ENCODE measurements at regions not wholly inside any gene's neighbourhood (a gene's known extent, or its start where the extent isn't known, plus 50 kb on each side); places are given as distances from the start of the nearest gene placed in this dataset.
"Not testable (repeated sequence)": the region's sequence is repeated elsewhere in the genome, so short reads cannot be mapped to it uniquely, and the experiment has no call there.

- WGBS, 10 experiments = 17 to 88% (median 71%) methylated on average over 1 to 3 of the region's 3 CpGs; no CpG with 5 or more reads in 3 of the 10 experiments
- Histone ChIP-seq H3K4me1 (replicated peaks in 1 of 2) (no peaks in the 10 kb centered on the region), H3K27ac (no peak overlapping the region), H3K4me3 (no peak overlapping the region)
- in situ Hi-C loops (cut with MboI; ENCODE audit: low pct_unique_long_range_greater_than_20kb in 2 of 9, low sequenced_read_pairs in 9 of 9, unreplicated experiment in 9 of 9) = no loop called here
- peak in 1 of 8 experiments; percentile 38 for ATAC-seq (replicated peaks in 6 of 8)
Measured at GRCh38 chr15:38789566-38789965, 225.0 kb upstream of the RASGRP1 start.

DNA sequence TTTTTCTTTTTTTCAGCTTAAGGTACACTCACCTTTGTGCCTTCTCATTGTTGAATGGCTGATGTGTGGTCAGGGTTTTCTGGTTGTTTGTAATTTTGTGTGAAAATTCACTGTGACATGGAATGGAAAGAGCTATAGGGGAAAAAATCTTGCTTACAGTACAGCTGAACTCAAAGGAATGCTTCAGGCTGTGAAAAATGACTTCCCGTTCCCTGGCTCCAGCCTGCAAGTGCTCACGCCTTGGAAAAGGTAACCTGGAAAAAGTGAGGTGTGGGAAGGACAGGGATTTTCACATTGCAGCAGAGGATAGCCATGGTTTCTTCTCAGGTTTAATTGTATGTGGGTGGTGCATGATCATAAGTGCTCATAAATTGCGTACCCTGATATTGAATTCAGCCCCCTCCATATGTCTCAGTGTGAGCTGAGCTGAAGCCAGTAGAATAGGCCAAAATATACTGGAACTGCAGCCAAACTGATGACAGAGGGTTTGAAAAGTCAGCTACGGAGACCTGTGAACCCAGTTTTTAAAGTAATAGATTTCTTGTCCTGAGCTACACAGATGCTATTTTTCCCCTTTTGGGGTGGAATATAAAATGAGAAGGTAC, 228.7 kb upstream of the RASGRP1 start:
- H3K4me3 ChIP-seq = no peak overlapping the region
- H3K4me1 ChIP-seq (replicated peaks in 1 of 2) = no peaks in the 10 kb centered on the region
- H3K27ac ChIP-seq = no peak overlapping the region
- WGBS, 10 experiments = 0 to 100% (median 60%) methylated on average over 1 to 4 of the region's 4 CpGs; no CpG with 5 or more reads in 2 of the 10 experiments
- in situ Hi-C loops (cut with MboI; ENCODE audit: low pct_unique_long_range_greater_than_20kb in 2 of 9, low sequenced_read_pairs in 9 of 9, unreplicated experiment in 9 of 9) = loop anchor here in 1 of 9 experiments (10.0 kb wide), 1 partner anchor 59 kb away; no protein-coding TSS in a partner anchor
- no peak for ATAC-seq (replicated peaks in 6 of 8)

DNA sequence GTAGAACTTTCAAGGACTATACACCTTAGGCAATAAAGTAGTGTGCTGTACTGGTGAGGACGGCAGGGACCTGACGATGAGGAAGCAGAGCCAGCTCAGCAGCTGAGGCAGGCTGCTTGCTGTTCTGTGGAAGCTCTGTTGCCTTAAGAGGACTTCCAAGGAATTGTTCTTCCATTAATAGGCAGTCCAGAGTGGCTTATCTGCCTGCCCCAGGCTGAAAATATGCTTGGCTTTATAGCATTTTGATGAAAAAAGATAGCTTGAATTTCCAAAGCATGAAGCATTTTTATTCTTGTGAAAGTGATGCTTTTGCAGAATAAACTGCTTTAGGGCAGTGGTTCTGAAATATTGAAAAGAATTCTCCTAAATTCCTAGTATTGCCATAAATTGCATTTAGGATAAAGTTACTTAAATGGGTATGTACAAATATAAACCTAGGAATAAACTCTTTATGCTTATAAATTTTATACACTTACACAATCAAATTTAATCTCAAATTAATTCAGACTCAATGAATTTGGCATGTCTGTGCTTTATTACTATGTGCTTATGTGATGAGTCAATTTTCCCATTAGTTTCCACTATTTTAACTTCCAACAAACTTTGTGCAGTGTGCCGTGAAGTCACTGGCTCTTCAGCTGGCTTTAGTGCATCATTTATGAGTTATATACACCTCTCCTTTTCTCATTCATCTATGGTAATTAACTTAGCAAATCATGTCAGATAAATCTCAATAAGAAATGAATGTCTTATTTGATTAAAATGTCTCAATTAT, 231.0 kb upstream of the RASGRP1 start:
- Histone ChIP-seq H3K4me3 (no peak overlapping the region), H3K4me1 (replicated peaks in 1 of 2) (no peaks in the 10 kb centered on the region), H3K27ac (no peak overlapping the region)
- in situ Hi-C loops (cut with MboI; ENCODE audit: low pct_unique_long_range_greater_than_20kb in 2 of 9, low sequenced_read_pairs in 9 of 9, unreplicated experiment in 9 of 9) = loop anchor here in 1 of 9 experiments (10.0 kb wide), 1 partner anchor 61 kb away; no protein-coding TSS in a partner anchor
- 0 to 100% (median 86%) methylated on average over 1 to 3 of the region's 3 CpGs; no CpG with 5 or more reads in 1 of the 10 experiments for WGBS, 10 experiments
- no peak for ATAC-seq (replicated peaks in 6 of 8)

DNA sequence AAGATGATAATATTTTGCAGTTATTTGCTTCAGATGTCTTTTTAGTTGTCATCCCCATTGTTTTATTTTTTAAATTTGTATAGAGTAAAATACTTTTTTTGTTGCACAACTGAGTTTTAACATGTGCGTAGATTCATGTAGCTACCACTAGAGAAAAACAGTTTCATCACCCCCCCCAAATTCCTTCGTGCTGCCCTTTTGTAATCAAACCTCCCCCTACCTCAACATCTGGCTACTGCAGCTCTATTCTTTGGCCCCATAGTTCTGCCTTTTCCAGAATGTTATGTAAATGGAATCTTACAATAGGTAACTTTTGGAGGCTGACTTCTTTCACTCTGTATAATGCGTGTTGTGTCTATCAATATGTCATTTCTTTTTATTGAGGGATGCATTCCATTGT, 232.0 kb upstream of the RASGRP1 start:
- no peaks in the 10 kb centered on the region for H3K4me1 ChIP-seq (replicated peaks in 1 of 2)
- H3K4me3 ChIP-seq = no peak overlapping the region
- no peak overlapping the region for H3K27ac ChIP-seq
- in situ Hi-C loops (cut with MboI; ENCODE audit: low pct_unique_long_range_greater_than_20kb in 2 of 9, low sequenced_read_pairs in 9 of 9, unreplicated experiment in 9 of 9) = loop anchor here in 1 of 9 experiments (10.0 kb wide), 1 partner anchor 62 kb away; no protein-coding TSS in a partner anchor
- WGBS, 10 experiments = 64 to 95% (median 75%) methylated on average over 1 to 3 of the region's 3 CpGs; no CpG with 5 or more reads in 2 of the 10 experiments
- ATAC-seq (replicated peaks in 6 of 8) = no peak

GRCh38 chr15:38797506-38797905, 232.9 kb upstream of the RASGRP1 start:
- in situ Hi-C loops (cut with MboI; ENCODE audit: low pct_unique_long_range_greater_than_20kb in 2 of 9, low sequenced_read_pairs in 9 of 9, unreplicated experiment in 9 of 9) = loop anchor here in 1 of 9 experiments (10.0 kb wide), 1 partner anchor 63 kb away; no protein-coding TSS in a partner anchor
- not testable (repeated sequence) for H3K27ac ChIP-seq; H3K4me1 ChIP-seq (replicated peaks in 1 of 2); H3K4me3 ChIP-seq; ATAC-seq (replicated peaks in 6 of 8)
- 100% methylated on average over 1 of the region's 4 CpGs; no CpG with 5 or more reads in 9 of the 10 experiments for WGBS, 10 experiments

DNA sequence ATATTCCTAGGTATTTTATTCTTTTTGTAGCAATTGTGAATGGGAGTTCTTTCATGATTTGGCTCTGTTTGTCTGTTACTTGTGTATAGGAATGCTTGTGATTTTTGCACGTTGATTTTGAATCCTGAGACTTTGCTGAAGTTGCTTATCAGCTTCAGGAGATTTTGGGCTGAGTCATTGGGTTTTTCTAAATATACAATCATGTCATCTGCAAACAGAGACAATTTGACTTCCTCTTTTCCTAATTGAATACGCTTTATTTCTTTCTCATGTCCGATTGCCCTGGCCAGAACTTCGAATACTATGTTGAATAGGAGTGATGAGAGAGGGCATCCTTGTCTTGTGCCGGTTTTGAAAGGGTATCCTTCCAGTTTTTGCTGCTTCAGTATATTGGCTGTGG, 234.6 kb upstream of the RASGRP1 start:
- H3K4me3 ChIP-seq; ATAC-seq (replicated peaks in 6 of 8); H3K4me1 ChIP-seq (replicated peaks in 1 of 2); H3K27ac ChIP-seq: not testable (repeated sequence)
- 20 to 100% (median 81%) methylated on average over 1 to 5 of the region's 5 CpGs for WGBS, 10 experiments
- in situ Hi-C loops (cut with MboI; ENCODE audit: low pct_unique_long_range_greater_than_20kb in 2 of 9, low sequenced_read_pairs in 9 of 9, unreplicated experiment in 9 of 9) = loop anchor here in 1 of 9 experiments (10.0 kb wide), 1 partner anchor 64 kb away; no protein-coding TSS in a partner anchor

DNA sequence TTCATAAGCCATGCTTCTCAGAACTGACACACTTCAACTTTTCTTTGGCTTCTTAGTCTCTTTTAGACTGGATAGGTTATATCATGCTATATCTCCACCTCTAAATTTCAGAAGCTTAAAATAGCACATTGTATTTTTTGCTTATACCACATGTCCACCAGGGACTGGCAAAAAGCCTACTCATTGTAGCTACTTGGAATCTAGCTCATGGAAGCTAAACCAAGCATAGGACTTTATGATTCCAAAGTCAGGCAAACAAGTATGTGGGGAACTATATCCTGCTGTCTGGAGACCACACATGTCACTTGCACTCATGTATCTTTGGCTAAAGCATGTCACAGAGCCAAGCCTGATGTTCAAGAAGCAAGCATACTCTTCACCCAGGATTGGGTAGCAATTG, 245.0 kb upstream of the RASGRP1 start:
- in situ Hi-C loops (cut with MboI; ENCODE audit: low pct_unique_long_range_greater_than_20kb in 2 of 9, low sequenced_read_pairs in 9 of 9, unreplicated experiment in 9 of 9) = loop anchor here in 4 of 9 experiments (10.0 to 25.0 kb wide), 5 partner anchors 95 to 953 kb away; partner anchors contain the start of gene THBS1 (in 2 of the 4)
- ATAC-seq (replicated peaks in 6 of 8) = no peak
- H3K27ac ChIP-seq = no peak overlapping the region
- no peak overlapping the region for H3K4me3 ChIP-seq
- no peaks in the 10 kb centered on the region for H3K4me1 ChIP-seq (replicated peaks in 1 of 2)

DNA sequence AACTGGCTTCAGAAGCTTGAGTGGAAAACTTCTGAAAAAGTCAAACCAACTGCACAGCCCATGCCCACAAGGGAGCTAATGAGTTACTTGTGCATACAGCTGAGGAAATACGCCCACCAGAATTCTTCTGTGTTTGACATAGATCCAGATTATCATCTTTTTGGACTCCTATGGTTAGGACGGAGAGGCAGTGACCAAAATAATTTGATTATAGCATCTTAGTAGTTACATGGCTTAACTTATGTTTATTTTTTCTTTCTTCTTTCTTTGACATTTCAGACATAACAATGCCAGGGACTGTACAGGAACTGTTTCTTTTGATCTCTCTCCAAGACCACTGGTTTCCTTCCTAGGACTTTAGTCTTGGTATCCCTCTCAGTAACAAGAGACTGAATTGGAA, 246.1 kb upstream of the RASGRP1 start:
- 13 to 84% (median 44%) methylated on average over 1 to 2 of the region's 2 CpGs; no CpG with 5 or more reads in 1 of the 10 experiments for WGBS, 10 experiments
- no peaks in the 10 kb centered on the region for H3K4me1 ChIP-seq (replicated peaks in 1 of 2)
- H3K4me3 ChIP-seq = no peak overlapping the region
- H3K27ac ChIP-seq = no peak overlapping the region
- in situ Hi-C loops (cut with MboI; ENCODE audit: low pct_unique_long_range_greater_than_20kb in 2 of 9, low sequenced_read_pairs in 9 of 9, unreplicated experiment in 9 of 9) = loop anchor here in 4 of 9 experiments (10.0 to 25.0 kb wide), 4 partner anchors 177 to 952 kb away; partner anchors contain the start of gene THBS1 (in 2 of the 4)
- no peak for ATAC-seq (replicated peaks in 6 of 8)

GRCh38 chr15:38814254-38814653, 249.6 kb upstream of the RASGRP1 start:
- in situ Hi-C loops (cut with MboI; ENCODE audit: low pct_unique_long_range_greater_than_20kb in 2 of 9, low sequenced_read_pairs in 9 of 9, unreplicated experiment in 9 of 9) = loop anchor here in 4 of 9 experiments (10.0 to 25.0 kb wide), 4 partner anchors 173 to 948 kb away; partner anchors contain the start of gene THBS1 (in 2 of the 4)
- H3K4me3 ChIP-seq; H3K4me1 ChIP-seq (replicated peaks in 1 of 2); ATAC-seq (replicated peaks in 6 of 8); H3K27ac ChIP-seq: not testable (repeated sequence)
- 80 to 100% (median 90%) methylated on average over 1 of the region's 1 CpG; no CpG with 5 or more reads in 6 of the 10 experiments for WGBS, 10 experiments

DNA sequence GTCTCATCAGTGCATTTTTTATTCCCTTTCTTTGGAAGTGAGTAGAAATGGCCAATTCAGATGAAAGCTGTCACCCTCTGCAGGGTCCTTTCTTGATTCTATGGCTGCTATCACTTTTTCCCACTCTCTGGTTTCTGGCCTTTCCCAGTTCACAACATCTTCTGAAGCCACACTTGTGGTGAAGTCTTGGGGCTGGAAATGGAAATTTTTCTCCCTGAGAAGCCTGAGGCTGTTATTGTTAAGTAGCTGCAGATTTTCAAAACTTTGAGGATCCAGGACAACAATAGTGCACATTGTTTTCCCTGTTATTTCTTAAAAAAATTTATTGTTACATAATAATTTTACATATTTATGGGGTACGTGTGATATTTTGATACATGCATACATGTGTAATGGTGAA, 250.3 kb upstream of the RASGRP1 start:
- Histone ChIP-seq H3K4me1 (replicated peaks in 1 of 2) (no peaks in the 10 kb centered on the region), H3K27ac (no peak overlapping the region), H3K4me3 (no peak overlapping the region)
- in situ Hi-C loops (cut with MboI; ENCODE audit: low pct_unique_long_range_greater_than_20kb in 2 of 9, low sequenced_read_pairs in 9 of 9, unreplicated experiment in 9 of 9) = loop anchor here in 4 of 9 experiments (10.0 to 25.0 kb wide), 4 partner anchors 172 to 947 kb away; partner anchors contain the start of gene THBS1 (in 2 of the 4)
- ATAC-seq (replicated peaks in 6 of 8) = no peak
- WGBS, 10 experiments = 71 to 100% (median 83%) methylated on average over 1 of the region's 1 CpG; no CpG with 5 or more reads in 2 of the 10 experiments

DNA sequence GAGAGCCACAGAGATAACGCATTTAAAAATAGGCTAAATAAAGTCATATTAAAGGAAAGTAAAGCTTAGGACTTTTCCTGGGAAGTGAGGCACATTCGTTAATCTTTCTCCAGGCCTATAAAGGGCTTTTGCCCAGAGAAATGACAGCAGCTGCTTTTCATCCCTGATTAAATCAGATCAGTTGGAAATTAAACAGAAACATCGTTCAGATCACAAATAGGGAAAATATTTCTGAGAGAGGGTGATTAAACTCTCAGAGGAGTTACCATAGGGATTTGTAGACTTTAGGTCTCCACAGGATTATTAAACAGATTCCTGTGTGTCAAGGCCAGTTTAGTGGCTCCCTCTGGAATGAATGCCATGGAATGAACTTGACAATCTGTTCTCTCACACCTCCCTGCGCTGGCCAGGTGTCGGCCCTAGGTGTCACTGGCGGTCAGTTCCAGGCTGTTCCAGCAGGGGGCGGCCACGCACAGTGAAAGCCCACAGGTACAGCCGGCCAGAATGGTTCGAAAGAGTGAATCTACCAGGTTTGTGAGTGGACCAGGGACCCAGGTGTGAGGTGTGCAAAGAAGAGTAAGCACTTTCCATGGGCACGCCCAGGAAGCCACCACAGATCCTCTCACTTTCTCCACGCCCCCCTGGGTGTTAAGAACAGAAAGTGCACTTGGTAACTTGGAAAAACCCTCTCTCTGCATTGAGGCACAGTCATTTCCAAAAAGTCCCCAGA, 253.0 kb upstream of the RASGRP1 start:
- Histone ChIP-seq H3K4me3 (no peak overlapping the region), H3K4me1 (replicated peaks in 1 of 2) (no peaks in the 10 kb centered on the region), H3K27ac (no peak overlapping the region)
- in situ Hi-C loops (cut with MboI; ENCODE audit: low pct_unique_long_range_greater_than_20kb in 2 of 9, low sequenced_read_pairs in 9 of 9, unreplicated experiment in 9 of 9) = loop anchor here in 4 of 9 experiments (10.0 to 25.0 kb wide), 4 partner anchors 170 to 945 kb away; partner anchors contain the start of gene THBS1 (in 2 of the 4)
- ATAC-seq (replicated peaks in 6 of 8) = peak; percentile 88 to 100 (median 94)
- WGBS, 10 experiments = 11 to 62% (median 30%) methylated on average over 2 to 10 of the region's 12 CpGs; no CpG with 5 or more reads in 1 of the 10 experiments

DNA sequence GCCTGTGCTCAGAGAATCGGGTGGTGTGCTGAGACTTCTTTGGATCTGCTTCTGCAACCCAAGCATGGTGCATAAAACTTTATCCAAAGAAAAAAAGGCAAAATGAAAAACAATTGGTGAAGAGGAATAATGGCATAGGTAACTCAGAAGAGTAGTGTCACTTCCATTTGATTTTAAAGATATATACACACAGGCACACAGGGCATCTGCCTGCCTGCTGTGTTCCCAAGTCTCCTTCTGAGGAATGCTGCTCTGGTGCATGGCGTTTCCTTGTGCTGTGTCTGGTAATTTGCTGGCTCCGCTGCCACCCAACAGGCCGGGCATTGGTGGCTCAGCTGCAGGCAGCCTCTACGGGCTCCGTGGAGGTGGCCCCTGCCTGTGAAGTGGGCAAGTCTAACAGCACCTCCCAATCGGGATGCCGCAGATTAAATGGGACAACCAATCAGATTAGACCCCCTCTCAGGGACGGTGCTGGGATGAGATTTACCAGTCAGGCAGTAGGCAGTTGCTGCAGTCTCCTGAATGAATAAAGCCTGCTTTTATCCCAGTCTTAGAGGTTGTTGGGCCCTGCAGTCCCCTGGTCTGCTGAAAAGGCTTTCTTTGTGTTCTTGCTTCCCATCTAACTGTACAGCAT, 253.7 kb upstream of the RASGRP1 start:
- H3K27ac ChIP-seq = no peak overlapping the region
- in situ Hi-C loops (cut with MboI; ENCODE audit: low pct_unique_long_range_greater_than_20kb in 2 of 9, low sequenced_read_pairs in 9 of 9, unreplicated experiment in 9 of 9) = loop anchor here in 4 of 9 experiments (10.0 to 25.0 kb wide), 4 partner anchors 169 to 944 kb away; partner anchors contain the start of gene THBS1 (in 2 of the 4)
- H3K4me3 ChIP-seq = no peak overlapping the region
- WGBS, 10 experiments = 58 to 88% (median 68%) methylated on average over 2 to 6 of the region's 9 CpGs; no CpG with 5 or more reads in 4 of the 10 experiments
- ATAC-seq (replicated peaks in 6 of 8) = no peak
- no peaks in the 10 kb centered on the region for H3K4me1 ChIP-seq (replicated peaks in 1 of 2)
